ENCODE measurements at regions not wholly inside any gene's neighbourhood (a gene's known extent, or its start where the extent isn't known, plus 50 kb on each side); places are given as distances from the start of the nearest gene placed in this dataset.

- DNase-seq: no peak
These were observed 570.9 kb downstream of the INHBA start for GRCh38 chr7:41131956-41132355.

- no peak for DNase-seq
These were observed 572.2 kb downstream of the INHBA start for GRCh38 chr7:41130561-41131236.

- DNase-seq: no peak
These were observed 572.8 kb downstream of the INHBA start for GRCh38 chr7:41130086-41130485.

GRCh38 chr7:41125343-41125742 lies 577.5 kb downstream of the INHBA start:
- no peak for DNase-seq

- DNase-seq: no peak
These were observed 580.5 kb downstream of the INHBA start for GRCh38 chr7:41122256-41122987.

GRCh38 chr7:41121228-41121627 lies 581.7 kb downstream of the INHBA start:
- no peak for DNase-seq

- DNase-seq: no peak
These were observed 584.4 kb downstream of the INHBA start for GRCh38 chr7:41118486-41118885.

GRCh38 chr7:41117431-41117830 lies 585.5 kb downstream of the INHBA start:
- no peak for DNase-seq

GRCh38 chr7:41116817-41117216 lies 586.1 kb downstream of the INHBA start:
- DNase-seq: no peak

GRCh38 chr7:41116337-41116736 lies 586.6 kb downstream of the INHBA start:
- DNase-seq: no peak

GRCh38 chr7:41114691-41115090 lies 588.2 kb downstream of the INHBA start:
- DNase-seq: no peak

- DNase-seq: peak; percentile 33
These were observed 588.8 kb downstream of the INHBA start for GRCh38 chr7:41114131-41114530.

GRCh38 chr7:41113719-41114118 lies 589.2 kb downstream of the INHBA start:
- DNase-seq: no peak

GRCh38 chr7:41110186-41110585 lies 592.7 kb downstream of the INHBA start:
- no peak for DNase-seq

- DNase-seq: no peak
These were observed 594.1 kb downstream of the INHBA start for GRCh38 chr7:41108821-41109220.

- DNase-seq: peak; percentile 48
These were observed 594.9 kb downstream of the INHBA start for GRCh38 chr7:41107938-41108448.

- DNase-seq: peak; percentile 31
These were observed 595.5 kb downstream of the INHBA start for GRCh38 chr7:41107330-41107937.

- DNase-seq: peak; percentile 5
These were observed 598.3 kb downstream of the INHBA start for GRCh38 chr7:41104631-41105030.

- DNase-seq: no peak
These were observed 599.6 kb downstream of the INHBA start for GRCh38 chr7:41103331-41103730.

GRCh38 chr7:41098846-41099245 lies 604.0 kb downstream of the INHBA start:
- no peak for DNase-seq

- DNase-seq: no peak
These were observed 604.5 kb downstream of the INHBA start for GRCh38 chr7:41098402-41098801.

- no peak for DNase-seq
These were observed 605.4 kb downstream of the INHBA start for GRCh38 chr7:41097501-41097900.

- no peak for DNase-seq
These were observed 606.0 kb downstream of the INHBA start for GRCh38 chr7:41096917-41097316.

Data from tongue (tissue), 1 donor.